T47D (cell line): ENCODE measurements at regions not wholly inside any gene's neighbourhood (a gene's known extent, or its start where the extent isn't known, plus 50 kb on each side); places are given as distances from the start of the nearest gene placed in this dataset.
"Not testable (repeated sequence)": the region's sequence is repeated elsewhere in the genome, so short reads cannot be mapped to it uniquely, and the experiment has no call there.

ENCODE experiments used
- DNase-seq, 2 experiments: peaks; one replicate each; pipeline versions ENCODE4 v3.0.0 to v3.0.0-alpha.2; 2011 to 2012; ENCODE audit warnings: low read depth in 1 of 2, low spot score in 1 of 2
- JUND ChIP-seq: IDR thresholded peaks from 2 replicates; pipeline ENCODE4 v1.6.1; 2012; ENCODE audit warnings: low read depth
- in situ Hi-C: cut with HindIII; loops from 2 replicates; pipeline ENCODE4 v1.10.0; 2016; ENCODE audit warnings: low sequenced_read_pairs, low pct_unique_long_range_greater_than_20kb

DNA sequence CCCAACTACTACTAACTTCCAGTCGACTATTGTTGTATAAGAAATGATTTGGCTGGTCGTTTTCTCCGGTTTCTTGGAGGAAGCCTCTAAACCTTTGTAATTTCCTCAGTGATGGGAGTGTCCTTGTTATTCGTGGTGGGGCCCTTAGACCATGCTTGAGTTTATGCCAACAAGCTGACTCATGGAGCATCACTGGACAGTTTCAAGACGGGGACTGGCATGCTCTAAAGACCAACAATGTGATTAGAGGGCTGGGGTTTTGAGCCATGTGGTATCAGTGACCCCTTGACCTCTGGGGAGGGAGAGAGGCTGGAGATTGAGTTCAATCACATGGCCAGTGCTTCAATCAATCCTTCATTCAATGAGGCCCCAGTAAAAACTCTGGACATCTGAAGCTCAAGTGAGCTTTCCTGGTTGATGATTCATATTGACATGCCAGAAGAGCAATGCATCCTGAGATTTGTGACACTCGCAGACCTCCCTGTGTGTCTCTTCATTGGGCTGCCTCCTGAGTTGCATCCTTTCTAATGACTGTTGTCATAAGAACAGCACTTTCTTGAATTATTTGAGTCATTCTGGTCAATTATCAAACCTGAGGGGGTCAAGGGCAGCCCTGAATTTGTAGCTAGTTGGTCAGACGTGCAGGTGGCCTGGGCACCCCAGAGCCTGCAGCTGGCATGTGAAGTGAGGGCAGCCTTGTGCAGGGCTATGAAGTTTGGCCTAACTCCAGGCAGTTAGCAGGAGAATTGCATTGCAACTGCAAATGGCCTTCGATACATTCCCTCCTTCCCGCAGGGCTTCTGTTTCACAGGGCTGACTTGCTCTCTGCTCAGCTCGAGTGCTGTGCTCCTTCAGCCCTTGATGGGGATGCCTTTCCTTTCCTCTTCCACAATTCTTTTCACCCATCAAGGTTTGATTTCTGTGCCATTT is 246.5 kb downstream of the FGF9 start:
- no peak for DNase-seq
- no peak for TF ChIP-seq JUND
- in situ Hi-C loops: no loop called here

DNA sequence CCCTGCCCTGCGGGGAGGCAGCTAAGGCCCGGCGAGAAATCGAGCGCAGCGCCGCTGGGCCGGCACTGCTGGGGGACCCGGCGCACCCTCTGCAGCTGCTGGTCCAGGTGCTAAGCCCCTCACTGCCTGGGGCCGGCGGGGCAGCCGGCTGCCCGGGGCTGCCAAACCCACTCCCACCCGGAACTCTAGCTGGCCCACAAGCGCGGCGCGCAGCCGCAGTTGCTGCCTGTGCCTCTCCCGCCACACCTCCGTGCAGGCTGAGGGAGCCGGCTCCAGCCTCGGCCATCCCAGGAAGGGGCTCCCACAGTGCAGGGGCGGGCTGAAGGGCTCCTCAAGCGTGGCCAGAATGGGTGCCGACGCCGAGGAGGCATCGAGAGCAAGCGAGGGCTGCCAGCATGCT is 249.9 kb downstream of the FGF9 start:
- in situ Hi-C loops, DNase-seq: not testable (repeated sequence)

DNA sequence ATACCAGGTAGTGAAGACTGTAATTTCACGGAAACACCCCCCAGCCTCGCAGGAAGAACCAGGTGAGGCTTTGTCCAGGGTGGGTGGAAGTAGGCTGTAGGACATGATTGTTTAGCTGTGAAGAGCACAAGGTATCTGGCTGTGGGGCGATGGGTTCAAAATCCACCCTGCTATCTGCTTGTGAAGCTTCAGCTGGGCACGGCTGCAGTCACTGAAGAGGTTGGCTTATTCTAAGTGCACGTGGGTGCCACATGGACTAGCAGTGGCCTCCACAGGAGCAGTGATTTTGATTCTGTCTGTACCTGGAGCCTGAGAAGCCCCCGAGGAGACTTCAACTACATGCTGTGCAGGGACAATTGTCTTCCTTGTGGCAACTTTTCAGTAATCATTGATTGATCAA is 254.1 kb downstream of the FGF9 start:
- in situ Hi-C loops: no loop called here
- no peak for DNase-seq
- no peak for TF ChIP-seq JUND

DNA sequence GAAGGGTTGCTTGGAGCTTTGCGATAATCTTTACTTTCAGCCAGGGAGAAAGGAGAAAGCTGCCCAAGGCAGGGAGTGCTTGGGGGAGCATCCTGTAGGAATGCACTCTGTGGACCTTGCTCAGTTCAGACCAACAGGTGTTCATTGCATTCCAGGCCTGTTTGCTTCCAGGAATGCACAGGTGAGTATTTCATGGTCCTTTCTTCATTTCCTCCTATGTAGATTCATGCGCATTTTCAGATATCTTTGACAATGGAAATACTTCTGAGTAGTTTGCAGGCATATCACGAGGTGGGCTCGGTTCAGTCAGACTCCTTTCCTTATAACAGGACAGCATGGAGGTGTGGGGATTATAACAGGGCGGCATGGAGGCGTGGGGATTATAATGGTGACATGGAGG is 254.8 kb downstream of the FGF9 start:
- in situ Hi-C loops: no loop called here
- no peak for TF ChIP-seq JUND

DNA sequence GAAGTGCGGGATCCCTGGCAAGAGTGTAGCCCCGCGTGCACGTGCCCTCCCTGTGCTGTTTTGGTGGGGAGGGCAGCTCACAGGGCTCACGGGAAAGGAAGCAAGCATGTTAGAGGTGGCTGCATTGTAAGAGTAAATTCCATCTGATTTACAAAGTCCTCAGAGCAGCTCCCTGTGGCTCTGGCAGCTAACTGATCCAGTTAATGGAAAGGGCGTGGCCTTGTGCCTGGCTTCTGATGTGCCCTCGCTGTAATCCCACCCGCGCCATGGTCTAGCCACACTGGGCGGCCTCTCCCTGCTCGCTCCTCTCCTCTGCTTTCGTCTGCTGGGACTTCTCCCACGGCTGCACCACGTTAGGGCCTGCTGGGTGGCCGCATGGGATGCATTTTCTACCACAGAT is 258.5 kb downstream of the FGF9 start:
- in situ Hi-C loops: no loop called here
- DNase-seq: no peak
- TF ChIP-seq JUND: no peak

More for the DNA sequence above, 254.8 kb downstream of the FGF9 start:
- DNase-seq: no peak

DNA sequence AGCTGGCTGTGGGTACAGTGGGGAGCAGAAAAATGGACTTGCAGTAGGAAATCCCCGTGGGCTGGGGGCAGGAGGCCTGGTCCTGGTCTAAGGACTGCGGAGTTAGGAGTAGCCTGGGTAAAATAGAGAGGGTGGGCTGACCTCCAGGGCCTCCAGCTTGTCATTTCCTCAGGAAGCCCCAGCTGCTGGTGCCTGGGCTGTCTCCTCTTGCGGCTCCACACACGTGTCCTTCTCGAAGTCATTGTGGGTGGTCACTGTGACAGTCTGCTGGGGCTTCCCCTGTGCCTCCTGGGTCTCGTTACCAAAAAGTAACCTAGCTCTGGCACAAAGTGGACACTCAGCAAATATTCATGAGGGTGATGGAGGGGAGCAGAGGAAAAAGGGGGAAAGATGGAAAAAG is 259.7 kb downstream of the FGF9 start:
- in situ Hi-C loops: no loop called here
- no peak for TF ChIP-seq JUND
- DNase-seq: no peak

DNA sequence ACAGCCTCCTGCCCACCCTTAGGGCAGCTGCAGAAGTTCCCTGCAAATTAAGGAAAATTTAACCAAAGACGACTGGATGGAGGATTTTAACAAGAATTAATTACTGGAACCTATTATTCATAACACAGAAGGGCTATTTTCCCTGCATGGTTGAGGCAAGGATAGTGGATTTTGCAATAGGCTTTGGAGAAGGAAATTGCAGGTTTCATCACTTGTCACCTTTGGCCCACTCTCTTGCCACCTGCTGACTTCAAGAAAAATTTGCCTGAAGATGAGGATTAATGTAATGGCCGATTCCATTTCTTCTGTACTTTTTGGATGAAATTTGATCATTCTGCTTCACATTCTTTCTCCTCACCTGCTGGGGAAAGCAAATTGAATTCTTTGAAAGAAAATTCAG is 261.7 kb downstream of the FGF9 start:
- in situ Hi-C loops: no loop called here
- DNase-seq: peak in 1 of 2 experiments; percentile 5
- no peak for TF ChIP-seq JUND

DNA sequence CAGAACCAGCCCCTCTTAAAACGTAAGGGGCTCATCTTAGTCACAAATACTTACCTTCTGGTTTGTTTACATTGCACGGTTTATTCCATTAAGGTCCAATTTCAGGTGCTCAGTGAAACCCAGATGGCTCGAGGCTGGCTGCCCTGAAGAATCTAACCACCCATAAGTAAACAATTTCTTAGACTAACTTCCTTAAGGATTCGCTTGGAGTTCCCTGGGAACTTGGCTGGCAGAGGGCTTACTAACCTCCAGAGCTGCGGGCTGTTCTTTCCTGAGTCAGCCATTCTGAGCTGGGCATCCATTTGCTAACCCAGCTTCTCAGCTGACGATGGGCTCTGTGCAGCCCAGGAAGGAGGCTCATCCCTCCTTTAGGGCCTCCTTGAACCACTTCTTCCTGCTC is 262.1 kb downstream of the FGF9 start:
- DNase-seq: peak in 1 of 2 experiments; percentile 54
- in situ Hi-C loops: no loop called here

DNA sequence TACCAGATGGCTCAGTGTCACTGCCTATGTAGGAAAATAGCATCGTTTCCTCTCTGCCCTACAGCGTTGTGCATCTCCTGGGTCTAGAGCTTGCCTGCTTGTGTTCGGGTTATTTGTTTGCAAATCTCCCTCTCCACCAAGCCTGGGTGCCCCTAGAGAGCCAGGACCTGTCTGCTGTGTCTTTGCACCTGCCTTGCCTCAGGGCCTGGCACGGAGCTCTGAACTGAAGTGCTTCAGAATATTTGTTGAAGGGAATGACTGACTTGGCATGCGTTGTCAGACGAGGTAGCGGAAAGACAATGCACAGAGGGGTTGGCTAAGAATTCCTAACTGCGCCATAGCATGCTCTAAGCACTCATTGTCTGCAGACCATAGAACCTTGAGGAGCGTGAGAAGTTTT is 263.4 kb downstream of the FGF9 start:
- in situ Hi-C loops: no loop called here
- TF ChIP-seq JUND: no peak
- DNase-seq: peak in 1 of 2 experiments; percentile 68

More for the DNA sequence above, 262.1 kb downstream of the FGF9 start:
- no peak for TF ChIP-seq JUND

DNA sequence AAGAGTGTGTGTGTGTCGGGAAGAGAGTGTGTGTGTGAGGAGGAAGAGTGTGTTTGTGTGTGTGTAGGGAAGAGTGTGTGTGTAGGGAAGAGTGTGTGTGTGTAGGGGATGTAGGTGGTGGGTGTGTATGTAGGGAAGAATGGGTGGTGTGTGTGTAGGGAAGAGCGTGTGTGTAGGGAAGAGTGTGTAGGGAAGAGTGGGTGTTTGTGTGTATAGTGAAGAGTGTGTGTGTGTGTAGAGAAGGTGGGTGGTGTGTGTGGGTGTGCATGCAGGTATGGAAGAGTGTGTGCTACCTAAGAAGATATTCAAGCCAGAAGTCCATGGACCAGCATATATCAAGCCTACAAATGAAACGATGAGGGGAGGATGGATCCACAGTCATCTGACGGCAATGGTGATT is 265.8 kb downstream of the FGF9 start:
- in situ Hi-C loops: no loop called here
- no peak for TF ChIP-seq JUND
- no peak for DNase-seq

DNA sequence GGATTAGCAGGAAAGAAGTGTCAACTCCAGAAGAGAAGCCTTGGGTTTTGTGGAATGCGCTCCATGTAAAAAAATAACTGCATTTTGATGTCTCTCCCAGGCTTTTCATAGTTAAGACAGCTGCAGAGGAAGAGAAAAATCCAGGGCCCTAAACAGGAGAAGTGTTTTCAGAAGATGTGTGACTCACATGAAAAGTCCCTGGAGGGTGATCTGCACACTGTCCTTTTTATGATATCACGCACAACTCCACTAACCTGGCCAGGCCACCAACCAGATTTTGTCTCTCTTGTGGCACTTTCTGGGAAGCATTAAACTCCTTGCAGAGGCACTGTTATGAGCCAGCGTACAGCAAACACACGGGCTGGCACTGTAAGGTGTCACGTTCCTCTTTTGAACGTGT is 267.3 kb downstream of the FGF9 start:
- DNase-seq: no peak
- TF ChIP-seq JUND: no peak
- in situ Hi-C loops: no loop called here

DNA sequence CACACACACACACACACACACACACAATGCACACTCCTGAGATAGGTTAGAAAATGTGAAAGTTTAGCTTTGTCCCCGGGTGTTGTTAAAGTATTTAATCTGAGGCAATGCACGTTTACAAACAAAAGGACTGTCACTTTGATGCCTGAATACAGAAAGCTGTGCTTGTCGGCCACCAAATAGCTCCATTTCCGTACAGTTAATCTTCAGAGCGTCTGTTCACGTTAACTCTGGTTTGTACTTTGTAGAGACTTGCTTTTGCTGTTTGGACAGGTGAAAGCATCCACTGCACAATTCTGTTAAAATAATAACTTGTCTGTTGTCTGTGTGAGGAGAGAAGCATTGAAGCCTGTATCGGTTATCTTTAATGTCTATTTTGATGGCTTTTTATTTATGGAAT is 267.8 kb downstream of the FGF9 start:
- DNase-seq: no peak
- TF ChIP-seq JUND: no peak
- in situ Hi-C loops: no loop called here

DNA sequence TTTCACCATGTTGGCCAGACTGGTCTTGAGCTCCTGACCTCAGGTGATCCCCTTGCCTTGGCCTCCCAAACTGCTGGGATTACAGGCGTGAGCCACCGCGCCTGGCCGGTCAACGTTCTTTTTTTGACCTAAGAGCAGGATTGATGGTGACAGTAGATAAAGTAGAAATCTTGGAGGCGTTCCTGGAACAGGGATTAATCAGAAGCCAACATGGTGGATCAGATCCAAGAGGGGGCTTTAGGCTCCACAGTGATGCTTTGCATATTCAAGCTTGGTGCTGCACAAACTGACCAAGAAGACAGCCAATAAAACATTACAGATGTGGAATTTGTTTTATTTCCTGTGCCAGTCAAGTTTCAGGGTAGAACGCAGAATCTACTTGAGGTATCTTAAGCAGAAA is 271.2 kb downstream of the FGF9 start:
- DNase-seq: no peak
- TF ChIP-seq JUND: no peak
- in situ Hi-C loops: no loop called here

DNA sequence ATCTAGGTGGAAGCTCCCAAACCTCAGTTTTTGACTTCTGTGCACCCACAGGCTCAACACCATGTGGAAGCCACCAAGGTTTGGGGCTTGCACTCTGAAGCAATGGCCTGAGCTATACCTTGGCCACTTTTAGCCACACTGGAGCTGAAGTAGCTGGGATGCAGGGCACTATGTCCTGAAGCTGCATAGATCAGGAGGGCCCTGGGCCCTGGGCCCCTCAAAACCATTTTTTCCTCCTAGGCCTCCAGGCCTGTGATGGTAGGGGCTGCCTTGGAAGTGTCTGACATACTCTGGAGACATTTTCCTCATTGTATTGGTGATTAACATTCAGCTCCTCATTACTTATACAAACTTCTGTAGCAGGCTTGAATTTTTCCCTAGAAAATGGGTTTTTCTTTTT is 273.7 kb downstream of the FGF9 start:
- in situ Hi-C loops: no loop called here
- TF ChIP-seq JUND: no peak

More for the DNA sequence above, 273.7 kb downstream of the FGF9 start:
- no peak for DNase-seq
